ENCODE measurements at regions not wholly inside any gene's neighbourhood (a gene's known extent, or its start where the extent isn't known, plus 50 kb on each side); places are given as distances from the start of the nearest gene placed in this dataset.

DNA sequence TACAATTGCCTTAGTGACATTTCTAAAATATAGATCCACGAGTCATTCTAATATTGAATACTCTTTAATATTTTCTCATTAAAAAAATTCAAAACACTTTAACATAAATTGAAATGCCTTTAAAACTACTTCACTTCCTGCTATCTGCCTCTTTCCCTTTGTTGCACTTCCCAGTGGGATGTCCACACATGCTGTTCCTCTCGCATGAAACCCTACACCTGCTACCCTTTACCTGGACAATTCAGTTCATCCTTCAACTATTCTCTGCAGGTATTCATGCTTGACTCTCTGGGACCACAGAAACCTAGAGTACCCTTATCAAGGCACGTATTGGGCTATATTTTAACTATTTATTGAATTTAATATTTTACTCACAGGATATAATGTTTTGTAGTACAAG lies 373.3 kb upstream of the GALNT5 start:
- Histone ChIP-seq H3K27me3 (ENCODE audit: control insufficient read depth, insufficient read depth, low read length) (no peaks in the 10 kb centered on the region), H3K4me1 (ENCODE audit: control insufficient read depth, insufficient read depth, low read length) (no peaks in the 10 kb centered on the region), H3K27ac (ENCODE audit: low read length) (no peak overlapping the region), H3K4me3 (ENCODE audit: low read depth in 2 of 2, low read length in 2 of 2) (no peak overlapping the region), H3K9me3 (ENCODE audit: control insufficient read depth, insufficient read depth, low read depth, low read length) (no peaks in the 10 kb centered on the region), H3K36me3 (ENCODE audit: control insufficient read depth, insufficient read depth, low read length) (no peaks in the 10 kb centered on the region)
- no peak for ATAC-seq
- CTCF ChIA-PET: no interaction called here
- in situ Hi-C loops (cut with HindIII; ENCODE audit: low pct_unique_long_range_greater_than_20kb, low sequenced_read_pairs) (no loop called here), intact Hi-C loops (cut with micrococcal nuclease; ENCODE audit: unreplicated experiment) (no loop called here)
- no peak for DNase-seq (ENCODE audit: low read depth, low spot score)
- BruUV-seq (replicated peaks): no TSS peak
- TF ChIP-seq SIN3A (IDR thresholded peaks at IDR 0.05; ENCODE audit: borderline replicate concordance, insufficient read depth, low read depth, low read length) (no peak), REST (IDR thresholded peaks at IDR 0.05; ENCODE audit: insufficient read depth in 1 of 2, low read depth in 2 of 2, low read length in 1 of 2) (no peak), TCF7L2 (IDR thresholded peaks at IDR 0.05; ENCODE audit: low read depth, low read length) (no peak), POLR2AphosphoS5 (IDR thresholded peaks at IDR 0.05; ENCODE audit: low read depth, low read length) (no peak)
- TF ChIP-seq, protein P1, sequence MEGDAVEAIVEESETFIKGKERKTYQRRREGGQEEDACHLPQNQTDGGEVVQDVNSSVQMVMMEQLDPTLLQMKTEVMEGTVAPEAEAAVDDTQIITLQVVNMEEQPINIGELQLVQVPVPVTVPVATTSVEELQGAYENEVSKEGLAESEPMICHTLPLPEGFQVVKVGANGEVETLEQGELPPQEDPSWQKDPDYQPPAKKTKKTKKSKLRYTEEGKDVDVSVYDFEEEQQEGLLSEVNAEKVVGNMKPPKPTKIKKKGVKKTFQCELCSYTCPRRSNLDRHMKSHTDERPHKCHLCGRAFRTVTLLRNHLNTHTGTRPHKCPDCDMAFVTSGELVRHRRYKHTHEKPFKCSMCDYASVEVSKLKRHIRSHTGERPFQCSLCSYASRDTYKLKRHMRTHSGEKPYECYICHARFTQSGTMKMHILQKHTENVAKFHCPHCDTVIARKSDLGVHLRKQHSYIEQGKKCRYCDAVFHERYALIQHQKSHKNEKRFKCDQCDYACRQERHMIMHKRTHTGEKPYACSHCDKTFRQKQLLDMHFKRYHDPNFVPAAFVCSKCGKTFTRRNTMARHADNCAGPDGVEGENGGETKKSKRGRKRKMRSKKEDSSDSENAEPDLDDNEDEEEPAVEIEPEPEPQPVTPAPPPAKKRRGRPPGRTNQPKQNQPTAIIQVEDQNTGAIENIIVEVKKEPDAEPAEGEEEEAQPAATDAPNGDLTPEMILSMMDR (IDR thresholded peaks at IDR 0.05): no peak
- POLR2A ChIA-PET: no interaction called here

GRCh38 chr2:156890529-156891148 lies 366.9 kb upstream of the GALNT5 start:
- H3K4me1 ChIP-seq (ENCODE audit: control insufficient read depth, insufficient read depth, low read length): 0 out of 2 replicates have a peak, but pooled peaks cover 3% of the 10 kb centered on the region
- in situ Hi-C loops (cut with HindIII; ENCODE audit: low pct_unique_long_range_greater_than_20kb, low sequenced_read_pairs) (no loop called here), intact Hi-C loops (cut with micrococcal nuclease; ENCODE audit: unreplicated experiment) (loop anchor here (10.0 kb wide), 3 partner anchors 296 to 1516 kb away; partner anchors contain the start of gene NR4A2)
- no TSS peak for BruUV-seq (replicated peaks)
- POLR2A ChIA-PET: no interaction called here
- no peaks in the 10 kb centered on the region; the same call in 1 of the 2 replicates for H3K27me3 ChIP-seq (ENCODE audit: control insufficient read depth, insufficient read depth, low read length)
- H3K9me3 ChIP-seq (ENCODE audit: control insufficient read depth, insufficient read depth, low read depth, low read length): no peaks in the 10 kb centered on the region
- H3K4me3 ChIP-seq (ENCODE audit: low read depth in 2 of 2, low read length in 2 of 2): no peak overlapping the region
- DNase-seq (ENCODE audit: low read depth, low spot score) (no peak), ATAC-seq (no peak)
- CTCF ChIA-PET: no interaction called here
- TF ChIP-seq POLR2AphosphoS5 (IDR thresholded peaks at IDR 0.05; ENCODE audit: low read depth, low read length): no peak
- no peak for TF ChIP-seq TCF7L2 (IDR thresholded peaks at IDR 0.05; ENCODE audit: low read depth, low read length)
- TF ChIP-seq SIN3A (IDR thresholded peaks at IDR 0.05; ENCODE audit: borderline replicate concordance, insufficient read depth, low read depth, low read length): no peak
- no peak for TF ChIP-seq REST (IDR thresholded peaks at IDR 0.05; ENCODE audit: insufficient read depth in 1 of 2, low read depth in 2 of 2, low read length in 1 of 2)
- TF ChIP-seq, protein P1 (IDR thresholded peaks at IDR 0.05): no peak
- H3K36me3 ChIP-seq (ENCODE audit: control insufficient read depth, insufficient read depth, low read length): no peaks in the 10 kb centered on the region
- no peak overlapping the region for H3K27ac ChIP-seq (ENCODE audit: low read length)
